Upper lobe of right lung (tissue), 1 donor: ENCODE measurements at regions not wholly inside any gene's neighbourhood (a gene's known extent, or its start where the extent isn't known, plus 50 kb on each side); places are given as distances from the start of the nearest gene placed in this dataset.
A peak's percentile ranks its signal among the peaks of the same experiment; 100 is the strongest.

Experiments used
- ATAC-seq: fragments of 200-7000 bp; cut with Tn5 transposase; one replicate; pipeline ENCODE4 v1.9.1; 2020; ENCODE audit warnings: mild to moderate bottlenecking, moderate library complexity
- DNase-seq: peaks from one replicate; pipeline ENCODE4 v3.0.0-alpha.2; 2020
- H3K27ac ChIP-seq: fragments of 200-600 bp; one replicate; pipeline ENCODE4 v1.8.0; 2022
- H3K27me3 ChIP-seq: fragments of 200-600 bp; one replicate; pipeline ENCODE4 v1.8.0; 2022; ENCODE audit warnings: mild to moderate bottlenecking
- H3K36me3 ChIP-seq: fragments of 200-600 bp; one replicate; pipeline ENCODE4 v1.8.0; 2022
- H3K4me1 ChIP-seq: fragments of 200-600 bp; one replicate; pipeline ENCODE4 v1.8.0; 2022
- H3K4me3 ChIP-seq: fragments of 200-600 bp; one replicate; pipeline ENCODE4 v1.8.0; 2022; ENCODE audit warnings: mild to moderate bottlenecking
- H3K9me3 ChIP-seq: fragments of 200-600 bp; one replicate; pipeline ENCODE4 v1.8.0; 2022
- CTCF ChIP-seq: fragments of 200-600 bp; IDR thresholded peaks from one replicate; pipeline ENCODE4 v1.8.0; 2022; ENCODE audit warnings: antibody characterized with exemption
- intact Hi-C: fragments of 100-400 bp; cut with DNase I; formaldehyde crosslinking; loops from one replicate; pipeline ENCODE4 v1.11.0; 2022
- donor health status: DM: no; HTN: yes; CAD: no; lungs with severe emphysema.

- ATAC-seq: no peak
- intact Hi-C loops: no loop called here
Observed at GRCh38 chr7:16114633-16115032, 306.7 kb downstream of the CRPPA start.

GRCh38 chr7:16114071-16114470 lies 307.3 kb downstream of the CRPPA start:
- Histone ChIP-seq H3K27me3 (no peaks in the 10 kb centered on the region), H3K4me3 (no peak overlapping the region), H3K27ac (no peak overlapping the region), H3K36me3 (no peaks in the 10 kb centered on the region), H3K9me3 (no peaks in the 10 kb centered on the region), H3K4me1 (no peaks in the 10 kb centered on the region)
- intact Hi-C loops: no loop called here
- ATAC-seq (no peak), DNase-seq (no peak)
- no peak for TF ChIP-seq CTCF

More at GRCh38 chr7:16114633-16115032, 306.7 kb downstream of the CRPPA start:
- Histone ChIP-seq H3K27ac (no peak overlapping the region), H3K36me3 (no peaks in the 10 kb centered on the region), H3K4me3 (no peak overlapping the region), H3K27me3 (no peaks in the 10 kb centered on the region), H3K9me3 (no peaks in the 10 kb centered on the region), H3K4me1 (no peaks in the 10 kb centered on the region)
- TF ChIP-seq CTCF: peak; percentile 22
- no peak for DNase-seq

- DNase-seq (no peak), ATAC-seq (no peak)
- Histone ChIP-seq H3K4me3 (no peak overlapping the region), H3K27me3 (no peaks in the 10 kb centered on the region), H3K9me3 (no peaks in the 10 kb centered on the region), H3K27ac (no peak overlapping the region), H3K4me1 (no peaks in the 10 kb centered on the region), H3K36me3 (no peaks in the 10 kb centered on the region)
- intact Hi-C loops: no loop called here
- TF ChIP-seq CTCF: no peak
Observed at GRCh38 chr7:16113058-16113457, 308.3 kb downstream of the CRPPA start.

- ATAC-seq: no peak
- no peaks in the 10 kb centered on the region for H3K27me3 ChIP-seq
- H3K9me3 ChIP-seq: peaks cover 21% of the 10 kb centered on the region
- DNase-seq: no peak
- H3K4me1 ChIP-seq: no peaks in the 10 kb centered on the region
- H3K27ac ChIP-seq: no peak overlapping the region
- intact Hi-C loops: no loop called here
- no peak overlapping the region for H3K4me3 ChIP-seq
- TF ChIP-seq CTCF: no peak
- H3K36me3 ChIP-seq: no peaks in the 10 kb centered on the region
Observed at GRCh38 chr7:16106869-16107268, 314.5 kb downstream of the CRPPA start.

- no peak for ATAC-seq
- intact Hi-C loops: no loop called here
- H3K4me1 ChIP-seq: no peaks in the 10 kb centered on the region
- no peak for TF ChIP-seq CTCF
- no peak overlapping the region for H3K27ac ChIP-seq
- no peaks in the 10 kb centered on the region for H3K36me3 ChIP-seq
- H3K9me3 ChIP-seq: peaks cover 21% of the 10 kb centered on the region
- H3K4me3 ChIP-seq: no peak overlapping the region
- no peaks in the 10 kb centered on the region for H3K27me3 ChIP-seq
- no peak for DNase-seq
Observed at GRCh38 chr7:16106300-16106699, 315.0 kb downstream of the CRPPA start.

- Histone ChIP-seq H3K4me1 (no peaks in the 10 kb centered on the region), H3K36me3 (no peaks in the 10 kb centered on the region), H3K4me3 (no peak overlapping the region), H3K9me3 (no peaks in the 10 kb centered on the region), H3K27ac (no peak overlapping the region), H3K27me3 (no peaks in the 10 kb centered on the region)
- intact Hi-C loops: no loop called here
- ATAC-seq: no peak
- TF ChIP-seq CTCF: no peak
- no peak for DNase-seq
Observed at GRCh38 chr7:16099302-16099849, 322.0 kb downstream of the CRPPA start.
